Femur (tissue), 1 donor: ENCODE measurements at regions not wholly inside any gene's neighbourhood (a gene's known extent, or its start where the extent isn't known, plus 50 kb on each side); places are given as distances from the start of the nearest gene placed in this dataset.
A peak's percentile ranks its signal among the peaks of the same experiment; 100 is the strongest.

ENCODE experiments used
- DNase-seq: peaks from one replicate; pipeline ENCODE4 v3.0.0-alpha.2; 2017

DNA sequence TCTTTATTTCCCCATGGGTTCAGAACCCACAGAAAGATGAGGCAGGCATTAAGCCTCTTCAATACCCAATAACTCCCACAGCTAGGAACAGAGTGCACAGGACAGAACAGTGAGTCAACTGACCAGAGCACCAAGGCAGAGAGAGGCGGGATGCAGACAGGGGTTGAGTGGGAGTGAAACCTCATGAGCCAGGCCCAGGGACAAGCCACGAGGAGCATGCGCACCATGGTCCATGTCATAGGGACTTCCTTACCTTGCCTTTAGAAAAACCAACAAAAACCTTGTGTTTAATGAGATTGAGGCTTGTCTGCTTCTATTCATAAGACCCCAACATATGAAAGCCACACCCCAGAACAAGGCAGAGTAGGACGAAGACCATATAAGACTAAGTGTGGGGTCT, 330.6 kb downstream of the DEPDC1B start:
- no peak for DNase-seq

DNA sequence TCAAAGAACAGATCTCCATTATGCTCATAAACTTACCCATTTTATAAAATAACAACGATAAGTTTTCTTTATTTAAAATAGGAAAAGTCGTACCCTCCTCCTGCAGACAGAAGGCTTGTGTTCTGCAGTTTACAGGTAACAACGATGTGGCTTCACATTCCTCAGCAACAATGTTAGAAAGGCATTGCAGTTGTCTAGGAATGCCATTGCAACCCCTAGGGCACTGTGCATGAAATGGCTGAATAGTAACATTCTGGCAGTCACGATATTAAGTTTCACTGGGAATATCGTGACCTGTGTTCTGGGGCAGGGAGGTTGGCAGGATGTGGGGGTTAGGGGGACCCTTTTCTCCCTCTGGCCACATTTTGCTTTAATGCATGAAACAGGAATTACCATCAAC, 331.9 kb downstream of the DEPDC1B start:
- DNase-seq = no peak

DNA sequence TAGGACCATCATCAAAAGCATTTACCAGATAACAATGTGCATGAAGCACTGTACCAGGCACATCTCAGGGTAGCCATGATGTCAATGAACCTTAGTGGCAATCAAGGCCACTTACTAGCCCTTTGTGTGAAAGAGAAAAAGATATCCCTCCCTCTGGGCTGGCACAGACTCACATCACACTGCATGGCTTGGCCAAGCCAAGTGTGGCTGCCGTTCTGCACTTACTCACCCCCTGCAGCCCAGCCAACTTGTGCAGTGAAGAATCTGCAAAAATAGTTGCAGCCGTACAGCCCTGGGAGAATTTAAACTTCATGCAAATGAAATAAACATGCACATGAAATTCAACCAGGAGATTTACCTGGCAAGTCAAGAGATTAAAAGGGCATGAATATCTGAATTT, 333.5 kb downstream of the DEPDC1B start:
- DNase-seq = no peak

DNA sequence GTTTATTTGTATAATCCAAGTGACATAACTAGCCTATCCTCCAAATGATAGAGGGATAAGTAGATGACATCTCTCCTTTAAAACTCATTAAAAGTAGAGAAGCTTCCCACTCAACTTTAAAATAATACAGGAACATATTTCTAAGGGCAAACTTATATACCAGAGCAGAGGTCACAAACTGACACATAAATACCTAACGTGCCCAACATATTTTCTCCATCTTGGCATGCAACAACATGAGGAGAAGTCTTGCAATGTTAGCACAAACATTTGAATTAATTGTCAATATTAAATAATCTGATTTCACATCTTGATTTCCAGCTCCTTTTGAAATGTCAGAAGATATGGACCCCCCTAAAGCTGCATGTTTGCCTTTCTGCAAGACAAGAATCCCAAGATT, 335.0 kb downstream of the DEPDC1B start:
- no peak for DNase-seq

DNA sequence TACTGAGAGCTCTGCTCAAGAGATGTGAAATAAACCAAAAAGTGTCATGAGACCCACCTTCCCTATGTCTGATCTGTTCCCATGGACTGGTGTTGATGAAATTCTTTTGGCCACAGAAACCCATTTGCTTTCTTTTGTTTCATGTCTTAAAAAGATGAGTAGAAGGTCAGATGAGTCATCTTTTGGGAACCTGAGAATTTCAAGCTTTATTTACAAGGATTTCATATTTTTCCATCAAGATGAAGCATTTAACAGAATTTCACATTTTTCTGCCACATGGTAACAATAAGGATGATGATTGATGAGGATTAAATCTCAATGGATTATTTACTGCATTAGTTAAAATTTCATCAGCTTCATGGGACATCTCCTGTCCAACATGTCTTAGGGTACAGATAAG, 337.8 kb downstream of the DEPDC1B start:
- no peak for DNase-seq

DNA sequence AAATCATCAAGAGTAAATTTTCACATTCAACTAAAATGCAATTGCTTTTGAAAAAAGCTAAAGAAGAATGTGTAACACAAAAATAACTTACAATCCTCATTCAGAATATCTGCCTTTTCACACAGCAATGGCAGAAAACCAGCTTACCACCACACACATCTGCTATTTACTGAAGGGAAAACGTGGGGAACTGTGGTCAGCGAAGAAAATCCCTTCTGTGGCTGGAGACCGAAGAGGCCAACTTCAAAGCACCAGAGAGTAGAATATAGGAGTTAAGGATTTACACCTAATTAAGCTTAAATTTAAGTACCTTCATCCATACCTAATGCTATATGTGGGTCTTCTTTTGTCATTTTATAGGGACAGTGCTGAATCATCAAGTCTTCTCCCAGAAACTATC, 339.6 kb downstream of the DEPDC1B start:
- DNase-seq = no peak

DNA sequence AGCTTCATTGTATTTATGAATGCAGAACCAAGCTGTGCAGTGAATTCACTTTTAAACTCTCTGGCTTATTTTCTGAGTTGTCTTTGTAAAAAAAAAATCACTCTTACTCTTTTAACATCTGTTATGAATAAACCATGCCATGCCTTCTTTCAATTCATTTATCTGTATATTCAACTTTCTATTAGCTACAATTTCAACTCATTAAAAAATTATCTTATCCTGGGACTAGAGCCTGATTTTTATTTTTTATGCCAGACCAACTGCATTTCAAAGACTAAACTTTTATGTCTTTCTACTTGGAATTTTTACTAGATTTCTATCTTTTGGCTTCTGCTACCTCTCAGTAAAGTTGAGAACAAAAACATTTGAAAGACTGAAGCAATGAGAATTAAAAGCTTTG, 342.7 kb downstream of the DEPDC1B start:
- DNase-seq = no peak

DNA sequence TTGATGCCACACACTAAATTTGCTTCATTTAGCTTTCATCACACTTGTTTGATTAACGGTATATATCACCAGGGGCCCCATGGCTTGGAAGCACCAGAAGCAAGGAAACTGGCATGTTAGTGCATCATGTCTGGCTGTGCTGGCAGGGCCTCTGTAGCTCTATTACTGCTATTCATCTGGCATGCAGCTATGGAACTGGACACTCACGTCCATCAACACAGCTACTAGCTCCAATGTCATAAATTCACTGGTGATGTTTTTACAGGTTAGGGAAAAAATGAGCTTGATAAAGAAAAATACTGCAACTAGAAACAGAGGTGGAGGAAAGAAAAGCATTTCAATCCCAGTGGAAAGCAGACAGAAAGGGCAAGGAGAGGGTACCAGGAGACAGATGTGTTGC, 343.2 kb downstream of the DEPDC1B start:
- DNase-seq = peak; percentile 35

DNA sequence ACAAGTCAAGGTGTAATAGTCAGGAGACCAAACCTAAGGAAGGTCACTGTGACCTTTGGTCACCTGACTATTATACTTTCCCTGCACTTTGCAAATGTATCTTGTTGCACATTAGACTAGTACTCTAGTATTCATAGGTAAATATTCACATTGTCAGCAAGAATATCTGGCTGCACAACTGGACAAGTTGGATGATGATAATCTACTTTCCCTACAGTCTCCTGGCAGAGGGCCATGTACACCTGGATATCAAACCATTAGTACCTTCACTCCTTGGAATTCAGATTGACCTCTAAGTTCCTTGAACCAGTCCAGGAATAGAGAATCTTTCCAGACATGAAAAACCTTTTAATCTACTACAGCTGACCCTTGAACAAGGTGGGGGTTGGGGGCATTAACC, 344.8 kb downstream of the DEPDC1B start:
- no peak for DNase-seq

DNA sequence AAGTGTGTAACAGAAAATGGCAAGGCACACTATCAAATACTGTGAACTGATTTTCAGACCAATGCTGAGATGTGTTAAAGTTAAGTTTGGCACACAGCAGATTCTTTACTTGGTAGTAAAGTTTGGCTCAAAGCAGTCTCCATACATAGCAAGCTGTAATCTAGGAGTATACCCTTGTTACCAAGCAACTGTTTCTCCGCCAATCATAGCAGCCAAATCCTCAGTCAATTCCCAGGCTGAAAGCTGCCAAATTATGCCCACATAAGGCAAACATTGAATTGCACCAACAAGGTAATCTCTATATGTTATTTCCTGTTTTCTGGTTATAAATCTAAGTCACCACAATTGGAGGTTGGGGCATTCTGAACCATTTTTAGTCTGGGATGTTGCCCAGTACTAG, 345.7 kb downstream of the DEPDC1B start:
- peak; percentile 56 for DNase-seq

DNA sequence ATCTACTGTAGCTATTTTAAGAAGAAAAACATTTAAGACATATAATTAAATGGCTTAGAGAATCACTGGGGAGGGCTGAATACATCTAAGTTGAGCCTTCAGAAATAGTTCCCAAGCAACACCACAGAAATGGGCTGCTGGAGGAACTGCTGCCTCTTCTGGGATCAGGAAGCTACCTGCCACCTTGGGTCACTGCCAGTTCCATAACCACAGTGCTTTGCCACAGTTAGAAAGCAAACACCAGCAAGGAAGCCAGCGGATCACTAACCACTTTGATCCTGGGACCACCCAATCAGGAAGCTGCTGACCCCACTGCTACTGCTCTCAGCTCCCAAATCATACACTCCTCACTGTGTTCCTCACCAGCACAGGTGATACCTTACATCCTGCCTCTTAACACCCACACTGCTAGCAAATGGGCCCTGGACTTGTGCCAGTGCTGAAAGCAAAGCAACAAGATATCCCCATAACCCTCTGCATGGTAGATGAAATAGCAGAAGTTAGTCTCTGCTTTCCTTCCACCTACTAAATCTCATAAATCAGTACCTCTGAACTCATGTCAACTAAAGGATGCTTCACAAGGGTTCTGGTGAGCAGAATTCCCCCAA, 346.9 kb downstream of the DEPDC1B start:
- DNase-seq = no peak

DNA sequence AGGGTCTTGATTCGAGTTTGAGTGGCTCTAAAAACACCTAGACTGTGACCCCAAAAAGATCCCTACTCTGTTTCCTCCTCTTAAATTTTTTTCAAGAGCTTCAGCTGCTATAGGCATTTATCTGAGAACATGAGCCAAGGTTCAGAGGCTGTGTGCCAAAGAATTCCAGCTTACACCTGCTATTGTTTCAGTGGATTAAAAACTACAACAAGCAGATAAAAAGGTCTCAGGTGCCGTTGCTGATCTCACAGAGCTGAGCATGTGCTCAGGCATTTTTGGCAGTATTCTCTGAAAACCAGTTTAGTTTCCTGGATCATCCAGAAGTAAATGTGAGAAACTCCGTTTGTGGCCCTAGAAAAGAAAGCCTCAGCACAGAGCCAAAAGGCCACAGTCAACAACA, 349.2 kb downstream of the DEPDC1B start:
- no peak for DNase-seq

DNA sequence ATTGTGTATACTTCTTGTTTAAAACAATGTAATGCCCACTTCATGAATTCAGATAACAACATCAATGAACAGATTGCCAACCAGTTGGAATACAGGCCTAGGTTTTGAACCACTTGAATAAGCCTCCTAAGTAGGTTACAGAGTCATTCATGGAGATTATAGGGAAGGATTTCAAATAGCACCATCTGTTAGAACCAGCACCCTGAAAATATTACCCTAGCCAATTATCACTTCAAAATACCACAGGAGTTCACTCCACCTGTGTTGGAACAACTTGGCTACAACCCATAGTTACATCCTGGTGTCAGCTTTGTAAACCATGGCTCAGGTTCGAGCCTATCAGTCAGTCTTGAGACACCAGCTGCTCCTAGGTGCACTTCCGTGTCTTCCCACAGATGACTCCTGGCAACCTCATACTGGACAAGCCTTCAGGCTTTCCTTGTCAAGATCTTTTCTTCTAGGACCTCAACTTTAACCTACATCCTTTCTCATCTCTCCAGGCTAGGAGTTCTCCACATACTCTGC, 350.0 kb downstream of the DEPDC1B start:
- no peak for DNase-seq

DNA sequence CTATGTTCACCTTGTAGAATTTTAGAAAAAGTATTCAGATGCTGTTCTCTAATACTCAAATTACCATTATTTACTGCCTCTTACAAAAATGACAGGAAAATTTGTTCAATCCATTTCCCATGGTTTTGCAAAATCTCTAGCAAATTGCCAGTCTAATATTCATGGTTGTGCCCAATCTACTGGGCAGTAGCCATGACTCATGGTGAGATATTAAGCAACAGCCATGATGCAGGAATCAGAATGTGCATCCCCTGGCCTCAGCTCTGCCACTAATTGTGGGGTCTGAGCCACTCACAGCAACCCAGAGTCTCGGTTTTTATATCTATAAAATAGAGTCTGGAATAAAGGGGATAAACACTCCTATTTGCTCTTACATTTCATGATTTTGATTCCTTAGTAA, 353.6 kb downstream of the DEPDC1B start:
- DNase-seq = no peak

DNA sequence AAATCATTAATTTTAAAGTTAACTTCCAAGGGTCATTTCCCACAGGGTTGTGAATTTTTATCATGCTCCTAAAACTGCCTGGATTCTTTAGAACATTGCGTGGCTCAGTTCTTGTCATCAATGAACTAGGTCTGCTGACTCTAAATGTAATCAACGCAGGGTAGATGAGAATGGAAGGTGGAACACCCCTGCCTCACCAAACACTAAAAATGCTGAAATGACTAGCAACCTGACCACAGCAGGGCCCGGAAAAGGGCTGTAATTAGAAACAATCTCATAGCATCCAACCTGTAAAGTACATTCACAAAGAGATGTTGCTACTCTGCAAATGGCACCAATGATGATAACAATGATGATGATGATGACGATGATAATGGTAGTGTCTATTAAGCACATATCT, 356.9 kb downstream of the DEPDC1B start:
- DNase-seq = no peak

DNA sequence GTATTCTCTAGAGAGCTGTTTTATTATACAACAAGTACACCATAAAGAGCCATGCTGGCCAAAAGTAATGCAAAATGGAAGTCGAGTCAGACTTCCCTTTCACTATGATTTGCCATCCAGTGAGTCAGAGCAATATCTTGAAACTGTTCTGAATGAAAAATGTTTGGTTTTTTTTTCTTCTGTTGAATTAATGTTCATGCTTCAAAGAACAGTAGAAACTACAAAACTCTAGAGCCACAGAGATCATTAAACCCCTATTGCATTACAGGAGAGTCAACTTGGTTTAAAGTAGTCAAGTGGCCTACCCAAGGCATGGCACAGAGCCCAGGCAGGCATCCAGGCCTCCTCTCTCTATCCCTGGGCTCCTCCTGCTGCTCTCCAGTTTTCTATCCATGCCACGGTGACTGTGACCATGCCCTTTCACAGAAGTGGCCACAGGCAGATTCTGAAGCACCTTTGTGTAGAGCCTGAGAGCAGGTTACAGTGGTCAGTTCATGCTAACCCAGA, 358.9 kb downstream of the DEPDC1B start:
- no peak for DNase-seq

DNA sequence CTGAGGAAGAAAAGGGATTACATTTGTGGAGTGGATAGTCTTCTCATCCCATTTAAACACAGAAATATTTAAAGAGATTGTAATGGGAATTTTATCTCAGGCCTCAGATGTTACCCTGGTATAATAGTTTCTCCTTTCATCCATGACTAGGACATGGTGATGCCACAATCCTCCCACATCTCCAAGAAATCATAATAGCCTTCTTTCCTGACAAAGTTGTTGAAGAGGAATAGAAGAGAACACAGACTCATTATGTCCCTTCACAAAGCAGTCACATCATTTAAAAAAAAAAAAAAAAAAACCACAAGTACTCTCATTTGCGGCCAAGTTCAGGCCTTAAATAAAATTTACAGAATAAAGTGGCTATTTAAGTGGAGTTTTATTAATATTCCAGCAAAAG, 359.6 kb downstream of the DEPDC1B start:
- DNase-seq = no peak

DNA sequence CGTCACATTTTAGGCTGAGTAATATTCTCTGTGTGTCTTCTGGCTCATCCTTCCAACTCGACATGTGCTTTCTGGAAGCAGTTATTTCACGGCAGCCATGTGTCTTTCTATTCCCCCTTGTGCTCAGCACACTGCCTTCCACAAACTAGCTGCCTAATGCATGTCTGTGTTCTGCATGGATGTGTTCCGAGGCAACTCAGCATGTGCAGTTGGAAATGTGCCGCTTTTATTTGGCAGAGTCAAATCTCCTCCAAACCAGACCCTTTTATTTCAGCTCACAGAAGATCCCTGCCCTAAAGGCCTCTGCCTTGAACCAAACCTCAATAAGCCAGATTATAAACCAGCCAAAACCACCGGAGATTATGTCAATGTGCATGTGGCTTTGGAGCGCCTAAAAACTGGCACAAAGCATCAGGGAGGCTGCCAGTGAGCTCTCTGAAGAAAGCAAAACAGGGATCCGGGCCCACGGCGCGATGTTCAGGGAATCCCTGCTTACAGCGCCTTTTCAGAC, 360.2 kb downstream of the DEPDC1B start:
- peak; percentile 89 for DNase-seq

DNA sequence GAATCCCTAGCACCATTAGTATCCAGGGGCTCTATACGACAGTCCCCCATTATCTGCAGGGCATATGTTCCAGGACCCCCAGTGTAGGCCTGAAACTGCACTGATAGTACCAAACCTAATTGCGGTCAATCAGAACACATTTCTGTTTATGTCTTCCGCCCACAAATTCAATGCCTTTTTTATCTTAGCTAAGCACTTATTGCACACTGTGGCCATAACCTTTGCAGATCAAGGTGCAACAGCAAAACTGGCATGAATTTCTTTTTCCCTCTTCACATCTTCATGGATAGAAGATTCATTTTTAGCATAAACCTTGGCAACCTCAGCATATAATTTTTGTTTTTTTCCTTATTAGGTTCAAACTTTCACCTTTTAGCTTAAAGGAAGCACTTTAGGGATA, 361.1 kb downstream of the DEPDC1B start:
- no peak for DNase-seq

DNA sequence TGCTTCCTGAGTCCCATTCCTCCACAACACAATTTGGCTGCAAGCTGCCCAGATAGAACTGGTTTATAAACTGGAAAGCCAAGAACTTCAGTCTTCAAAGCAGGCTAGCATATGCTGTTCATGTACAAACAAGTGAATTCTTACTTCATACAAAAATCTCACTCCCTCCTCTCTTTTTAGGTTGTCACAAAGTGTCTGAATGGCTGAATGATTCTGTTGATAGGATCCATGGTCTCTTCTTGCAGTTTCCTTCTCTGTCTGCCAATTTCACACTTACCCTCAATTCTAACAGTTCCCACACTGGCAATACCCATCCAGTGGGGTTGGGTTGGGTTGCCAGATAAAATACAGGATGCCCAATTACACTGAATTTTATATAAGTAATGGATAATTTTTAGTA, 363.5 kb downstream of the DEPDC1B start:
- no peak for DNase-seq

DNA sequence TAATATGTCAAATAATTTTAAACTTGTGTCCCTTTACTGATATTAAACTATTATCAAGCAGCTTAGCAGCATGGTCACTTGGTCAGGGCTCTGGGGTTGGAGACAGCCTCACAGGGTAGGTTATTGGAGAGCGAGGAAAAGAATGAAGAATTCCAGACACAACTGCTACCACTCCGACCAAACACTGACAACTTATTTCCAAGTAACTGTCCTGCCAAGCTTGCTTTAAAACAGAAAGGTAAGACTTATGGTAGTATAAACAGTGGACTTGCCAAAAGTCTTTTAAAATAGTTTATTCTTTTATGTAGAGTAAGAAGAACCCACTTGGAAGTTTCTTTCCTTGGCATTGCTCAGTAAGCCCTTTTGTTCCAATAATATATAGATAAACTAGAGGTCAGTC, 364.1 kb downstream of the DEPDC1B start:
- DNase-seq = no peak

DNA sequence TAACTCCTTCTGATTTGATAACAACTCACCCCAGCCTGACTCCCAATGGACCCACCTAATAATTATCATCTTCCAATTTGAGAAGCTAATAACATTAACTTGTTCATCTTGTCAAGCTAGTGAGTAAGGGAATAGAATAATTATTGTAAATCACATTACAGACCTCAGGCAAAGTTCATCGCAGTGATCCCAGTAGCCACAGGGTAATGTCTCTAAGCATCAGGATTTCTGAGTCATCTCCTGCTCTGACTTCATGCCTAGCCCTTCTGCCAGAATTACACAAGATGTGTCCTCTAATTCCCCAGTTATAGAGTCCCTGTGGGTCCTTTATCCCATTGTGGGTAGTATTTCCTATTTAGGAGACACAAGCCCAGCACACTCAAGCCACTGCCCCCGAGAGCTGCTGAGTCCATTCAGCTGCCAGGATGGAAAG, 365.7 kb downstream of the DEPDC1B start:
- DNase-seq = no peak

DNA sequence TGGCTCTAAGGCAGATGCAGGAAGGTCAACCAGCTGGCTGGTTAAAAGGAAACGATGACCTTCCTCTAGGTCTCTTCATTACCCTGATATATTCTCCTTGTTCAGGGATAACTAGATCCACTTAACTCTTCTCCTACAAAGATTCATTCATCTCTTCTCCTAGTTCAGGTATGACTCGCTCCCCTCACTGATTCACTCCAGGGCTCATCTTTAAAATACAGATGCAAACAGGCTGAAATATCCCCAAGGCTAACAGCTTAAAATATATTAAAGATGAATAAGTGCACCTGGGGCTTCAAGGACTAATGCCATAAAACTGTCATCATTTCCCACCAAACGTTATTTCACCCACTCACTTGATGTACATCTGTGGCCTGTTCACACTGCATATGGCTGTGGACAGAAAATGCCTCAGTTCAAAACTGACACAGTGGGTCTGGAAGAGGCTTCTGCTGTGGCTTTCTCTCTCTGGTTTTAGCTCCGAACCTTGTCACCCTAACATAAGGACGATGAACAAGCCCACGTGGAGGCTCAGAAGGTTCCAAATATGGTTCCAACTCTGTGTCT, 366.9 kb downstream of the DEPDC1B start:
- no peak for DNase-seq

DNA sequence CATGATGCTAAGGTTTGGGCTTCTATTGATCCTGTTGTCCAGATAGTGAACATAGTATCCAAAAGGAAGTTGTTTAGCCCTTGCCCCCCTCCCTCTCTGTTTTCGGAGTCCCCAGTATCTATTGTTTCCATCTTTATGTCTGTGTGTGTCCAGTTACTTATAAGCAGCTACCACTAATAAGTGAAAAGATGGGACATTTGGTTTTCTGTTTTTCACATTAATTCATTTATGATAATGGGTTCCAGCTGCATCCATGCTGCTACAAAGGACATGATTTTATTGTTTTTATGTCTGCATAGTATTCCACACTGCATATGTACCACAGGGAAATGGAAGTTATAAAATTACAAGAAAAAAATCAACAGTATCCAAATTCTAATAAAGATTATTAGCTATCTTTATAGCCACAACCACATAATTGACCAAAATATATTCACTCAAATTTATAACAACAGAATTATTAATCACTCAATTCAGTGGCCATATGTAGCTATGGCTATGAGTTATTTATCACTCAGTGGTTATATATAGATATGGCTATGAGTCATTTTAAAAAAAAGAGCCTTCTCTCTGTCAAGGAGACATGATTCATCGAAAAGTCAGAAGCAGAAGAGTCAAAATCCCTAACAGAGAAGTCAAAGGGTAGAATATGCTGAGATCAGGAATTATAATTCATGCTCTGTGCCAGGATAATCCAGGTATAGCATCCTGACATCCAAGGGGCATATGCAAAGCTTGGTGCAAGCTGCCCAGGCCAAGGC, 367.5 kb downstream of the DEPDC1B start:
- DNase-seq = no peak
